Lung (tissue), 11 donors: ENCODE measurements at regions not wholly inside any gene's neighbourhood (a gene's known extent, or its start where the extent isn't known, plus 50 kb on each side); places are given as distances from the start of the nearest gene placed in this dataset.

Experiments used
- ATAC-seq: fragments of 200-7000 bp; cut with Tn5 transposase; one replicate; pipeline ENCODE4 v1.9.1; 2020; ENCODE audit warnings: moderate number of reproducible peaks; ENCODE audit not compliant: insufficient read depth, low FRiP score
- DNase-seq, 3 donors: peaks; one replicate each; pipeline ENCODE4 v3.0.0-alpha.2; 2013 to 2017
- H3K27ac ChIP-seq, 2 donors: one replicate each; pipeline ENCODE4 v1.5.1; 2013; ENCODE audit warnings: mild to moderate bottlenecking in 2 of 2, moderate library complexity in 2 of 2, control low read depth in 1 of 2, inconsistent platforms in 1 of 2, low read depth in 1 of 2, low read length in 1 of 2
- H3K27me3 ChIP-seq, 3 donors: one replicate each; pipeline ENCODE4 v1.5.1; 2013; ENCODE audit warnings: low read length in 2 of 3; ENCODE audit not compliant: control insufficient read depth in 3 of 3, insufficient read depth in 3 of 3
- H3K36me3 ChIP-seq, 4 donors: one replicate each; pipeline ENCODE4 v1.5.1; 2013; ENCODE audit warnings: low read length in 4 of 4, mild to moderate bottlenecking in 1 of 4, moderate library complexity in 1 of 4; ENCODE audit not compliant: control insufficient read depth in 4 of 4, insufficient read depth in 4 of 4
- H3K4me1 ChIP-seq, 5 donors: one replicate each; pipeline ENCODE4 v1.5.1; 2013; ENCODE audit warnings: low read length in 5 of 5, mild to moderate bottlenecking in 2 of 5, moderate library complexity in 1 of 5; ENCODE audit not compliant: control insufficient read depth in 5 of 5, insufficient read depth in 5 of 5
- H3K4me3 ChIP-seq: one replicate; pipeline ENCODE4 v1.5.1; 2013; ENCODE audit warnings: mild to moderate bottlenecking, control low read depth, moderate library complexity
- H3K9ac ChIP-seq, 2 donors: one replicate each; pipeline ENCODE4 v1.5.1; 2013; ENCODE audit warnings: low read length in 2 of 2, control low read depth in 1 of 2; ENCODE audit not compliant: insufficient read depth in 1 of 2
- H3K9me3 ChIP-seq, 4 donors: one replicate each; pipeline ENCODE4 v1.5.1; 2013; ENCODE audit warnings: low read length in 3 of 4, mild to moderate bottlenecking in 1 of 4, moderate library complexity in 1 of 4; ENCODE audit not compliant: control insufficient read depth in 4 of 4, insufficient read depth in 3 of 4
- WGBS, 2 donors: extraction: QIAGEN DNeasy Blood & Tissue Kit; methylation state at CpG; one replicate each; pipeline ENCODE4 v1.1.7; 2013; 5-methylcytosine and 5-hydroxymethylcytosine counted together
- TF ChIP-seq, protein P1 (sequence below): IDR thresholded peaks from 2 replicates; pipeline ENCODE4 v1.5.1; 2012; ENCODE audit warnings: mild to moderate bottlenecking; ENCODE audit errors: control extremely low read depth, extremely low read depth
- donor health status: control.
- donor health status: control.
- donor health status: Bipolar disorder and iron deficiency.
- donor health status: healthy.
- donor health status: DM: yes; HTN: yes; CAD: no.

DNA sequence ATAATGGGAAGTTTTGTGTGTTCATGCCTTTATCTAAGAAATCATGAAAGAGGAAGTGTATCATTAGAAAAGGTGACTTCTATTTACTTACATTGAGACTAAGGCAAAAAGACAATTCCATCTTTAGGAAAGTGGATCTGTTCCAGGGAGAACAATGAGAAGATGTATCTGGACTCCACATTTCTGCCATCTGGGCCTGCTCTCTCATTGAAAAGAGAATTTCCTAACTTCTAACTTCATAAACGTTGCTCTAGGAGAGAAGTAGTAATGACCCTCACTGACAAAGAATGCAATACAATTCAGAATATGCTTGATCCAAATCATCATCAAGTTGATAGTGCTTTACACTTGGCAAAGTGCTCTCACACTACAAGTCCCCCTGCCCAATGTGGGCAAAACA is 294.2 kb downstream of the OGFRL1 start:
- WGBS, 2 donors, result 41 to 43% methylated on average over 1 of the region's 1 CpG
- Histone ChIP-seq H3K36me3 (no peaks in the 10 kb centered on the region), H3K27me3 (no peaks in the 10 kb centered on the region), H3K4me3 (no peak overlapping the region), H3K9me3 (peaks cover 0 to 4% (median 0%) of the 10 kb centered on the region in 4 donors), H3K9ac (no peak overlapping the region), H3K27ac (no peak overlapping the region), H3K4me1 (no peaks in the 10 kb centered on the region)
- no peak for DNase-seq
- no peak for ATAC-seq
- TF ChIP-seq, protein P1, sequence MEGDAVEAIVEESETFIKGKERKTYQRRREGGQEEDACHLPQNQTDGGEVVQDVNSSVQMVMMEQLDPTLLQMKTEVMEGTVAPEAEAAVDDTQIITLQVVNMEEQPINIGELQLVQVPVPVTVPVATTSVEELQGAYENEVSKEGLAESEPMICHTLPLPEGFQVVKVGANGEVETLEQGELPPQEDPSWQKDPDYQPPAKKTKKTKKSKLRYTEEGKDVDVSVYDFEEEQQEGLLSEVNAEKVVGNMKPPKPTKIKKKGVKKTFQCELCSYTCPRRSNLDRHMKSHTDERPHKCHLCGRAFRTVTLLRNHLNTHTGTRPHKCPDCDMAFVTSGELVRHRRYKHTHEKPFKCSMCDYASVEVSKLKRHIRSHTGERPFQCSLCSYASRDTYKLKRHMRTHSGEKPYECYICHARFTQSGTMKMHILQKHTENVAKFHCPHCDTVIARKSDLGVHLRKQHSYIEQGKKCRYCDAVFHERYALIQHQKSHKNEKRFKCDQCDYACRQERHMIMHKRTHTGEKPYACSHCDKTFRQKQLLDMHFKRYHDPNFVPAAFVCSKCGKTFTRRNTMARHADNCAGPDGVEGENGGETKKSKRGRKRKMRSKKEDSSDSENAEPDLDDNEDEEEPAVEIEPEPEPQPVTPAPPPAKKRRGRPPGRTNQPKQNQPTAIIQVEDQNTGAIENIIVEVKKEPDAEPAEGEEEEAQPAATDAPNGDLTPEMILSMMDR, result no peak

DNA sequence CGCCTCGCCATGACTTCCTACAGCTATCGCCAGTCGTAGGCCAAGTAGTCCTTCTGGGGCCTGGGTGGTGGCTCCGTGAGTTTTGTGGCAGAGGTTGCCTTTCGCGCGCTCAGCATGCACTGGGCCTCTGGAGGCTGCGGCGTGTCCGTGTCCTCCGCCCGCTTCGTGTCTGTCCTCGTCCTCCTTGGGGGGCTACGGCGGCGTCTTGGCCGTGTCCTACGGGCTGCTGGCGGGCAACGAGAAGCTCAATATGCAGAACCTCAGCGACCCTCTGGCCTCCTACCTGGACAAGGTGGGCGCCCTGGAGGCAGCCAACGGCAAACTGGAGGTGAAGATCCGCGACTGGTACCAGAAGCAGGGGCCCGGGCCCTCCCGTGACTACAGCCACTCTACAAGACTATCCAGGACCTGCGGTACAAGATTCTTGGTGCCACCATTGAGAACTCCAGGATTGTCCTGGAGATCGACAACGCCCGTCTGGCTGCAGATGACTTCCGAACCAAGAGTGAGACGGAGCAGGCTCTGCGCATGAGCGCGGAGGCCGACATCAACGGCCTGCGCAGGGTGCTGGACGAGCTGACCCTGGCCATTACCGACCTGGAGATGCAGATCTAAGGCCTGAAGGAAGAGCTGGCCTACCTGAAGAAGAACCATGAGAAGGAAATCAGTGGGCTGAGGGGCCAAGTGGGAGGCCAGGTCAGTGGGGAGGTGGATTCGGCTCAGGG is 296.3 kb downstream of the OGFRL1 start:
- Histone ChIP-seq H3K27ac (no peak overlapping the region), H3K9ac (no peak overlapping the region), H3K9me3 (peaks cover 0 to 9% (median 0%) of the 10 kb centered on the region in 4 donors), H3K36me3 (no peaks in the 10 kb centered on the region), H3K4me1 (no peaks in the 10 kb centered on the region), H3K4me3 (no peak overlapping the region), H3K27me3 (no peaks in the 10 kb centered on the region)
- 97 to 98% methylated on average over 44 of the region's 44 CpGs for WGBS, 2 donors
- TF ChIP-seq, protein P1, result no peak
- no peak for ATAC-seq
- DNase-seq, result no peak

DNA sequence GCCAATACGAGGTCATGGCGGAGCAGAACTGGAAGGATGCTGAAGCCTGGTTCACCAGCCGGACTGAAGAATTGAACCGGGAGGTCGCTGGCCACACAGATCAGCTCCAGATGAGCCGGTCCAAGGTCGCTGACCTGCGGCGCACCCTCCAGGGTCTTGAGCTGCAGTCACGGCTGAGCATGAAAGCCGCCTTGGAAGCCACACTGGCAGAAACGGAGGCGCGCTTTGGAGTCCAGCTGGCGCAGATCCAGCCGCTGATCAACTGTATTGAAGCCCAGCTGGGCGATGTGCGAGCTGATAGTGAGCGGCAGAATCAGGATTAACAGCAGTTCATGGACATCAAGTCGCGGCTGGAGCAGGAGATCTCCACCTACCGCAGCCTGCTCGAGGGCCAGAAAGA is 296.9 kb downstream of the OGFRL1 start:
- TF ChIP-seq, protein P1, result no peak
- H3K4me1 ChIP-seq, result no peaks in the 10 kb centered on the region
- H3K9me3 ChIP-seq, result peaks cover 0 to 9% (median 0%) of the 10 kb centered on the region in 4 donors
- WGBS, 2 donors, result 94 to 98% methylated on average over 23 of the region's 23 CpGs
- ATAC-seq (no peak), DNase-seq (no peak)
- no peaks in the 10 kb centered on the region for H3K36me3 ChIP-seq
- H3K9ac ChIP-seq, result no peak overlapping the region
- no peaks in the 10 kb centered on the region for H3K27me3 ChIP-seq
- H3K4me3 ChIP-seq, result no peak overlapping the region
- H3K27ac ChIP-seq, result no peak overlapping the region

DNA sequence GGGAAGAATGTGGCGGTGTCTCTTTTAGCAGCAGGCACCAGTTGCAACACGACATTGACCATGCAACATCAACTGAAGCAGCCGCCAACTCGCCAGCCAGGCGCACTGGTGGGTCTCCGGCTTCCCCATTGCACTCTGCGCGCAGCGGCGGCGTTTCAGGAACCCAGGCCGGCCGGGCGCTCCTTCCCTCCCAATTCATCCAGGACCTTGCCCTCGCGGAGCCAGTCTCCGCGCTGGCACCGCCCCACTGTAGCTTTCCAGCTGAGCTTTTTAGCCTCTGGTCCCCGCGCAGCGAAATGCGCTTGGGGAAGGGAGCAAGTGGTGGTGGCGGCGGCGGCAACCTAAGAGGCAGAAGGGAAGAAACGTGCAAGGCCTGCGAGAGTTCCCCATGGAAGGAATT is 297.9 kb upstream of the RIMS1 start:
- DNase-seq, result no peak
- Histone ChIP-seq H3K27ac (no peak overlapping the region), H3K9ac (no peak overlapping the region), H3K9me3 (peaks cover 0 to 9% (median 0%) of the 10 kb centered on the region in 4 donors), H3K27me3 (no peaks in the 10 kb centered on the region), H3K4me3 (no peak overlapping the region), H3K4me1 (no peaks in the 10 kb centered on the region), H3K36me3 (no peaks in the 10 kb centered on the region)
- TF ChIP-seq, protein P1, result no peak
- ATAC-seq, result no peak
- 29 to 32% methylated on average over 28 of the region's 28 CpGs for WGBS, 2 donors
